ENCODE measurements at regions not wholly inside any gene's neighbourhood (a gene's known extent, or its start where the extent isn't known, plus 50 kb on each side); places are given as distances from the start of the nearest gene placed in this dataset.
A peak's percentile ranks its signal among the peaks of the same experiment; 100 is the strongest.
"Not testable (repeated sequence)": the region's sequence is repeated elsewhere in the genome, so short reads cannot be mapped to it uniquely, and the experiment has no call there.

DNA sequence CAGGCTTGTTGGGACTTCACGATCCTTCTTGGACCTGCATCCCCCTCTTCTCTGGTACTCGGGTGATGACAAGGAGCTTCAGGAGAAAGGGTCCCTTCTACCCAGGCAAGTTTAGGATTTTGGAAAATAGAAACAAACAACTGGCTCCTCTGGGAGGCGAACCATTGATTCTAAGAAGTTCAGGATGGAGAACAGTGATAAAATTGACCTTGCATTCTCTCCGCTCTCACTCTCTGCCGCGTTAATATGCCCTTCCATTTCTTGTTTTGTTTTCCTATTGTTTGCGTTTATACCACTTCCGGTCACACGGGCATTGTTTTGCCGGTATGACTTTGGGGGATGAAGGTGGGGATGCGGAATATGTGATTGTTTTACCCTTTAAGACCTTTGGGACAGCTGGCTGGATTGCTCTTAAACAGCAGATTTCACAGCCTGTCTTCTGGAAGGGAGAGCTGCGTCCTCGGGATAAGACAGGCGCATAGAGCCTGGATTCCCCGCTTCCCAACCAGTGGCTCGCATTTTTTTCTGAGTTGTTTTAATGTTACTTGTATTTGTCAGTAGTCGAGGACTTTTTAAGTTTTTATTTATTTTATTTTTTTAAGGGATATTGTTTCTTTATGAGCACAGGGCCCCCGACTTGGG lies 144.3 kb upstream of the ZNF184 start:
- DNase-seq, result no peak

DNA sequence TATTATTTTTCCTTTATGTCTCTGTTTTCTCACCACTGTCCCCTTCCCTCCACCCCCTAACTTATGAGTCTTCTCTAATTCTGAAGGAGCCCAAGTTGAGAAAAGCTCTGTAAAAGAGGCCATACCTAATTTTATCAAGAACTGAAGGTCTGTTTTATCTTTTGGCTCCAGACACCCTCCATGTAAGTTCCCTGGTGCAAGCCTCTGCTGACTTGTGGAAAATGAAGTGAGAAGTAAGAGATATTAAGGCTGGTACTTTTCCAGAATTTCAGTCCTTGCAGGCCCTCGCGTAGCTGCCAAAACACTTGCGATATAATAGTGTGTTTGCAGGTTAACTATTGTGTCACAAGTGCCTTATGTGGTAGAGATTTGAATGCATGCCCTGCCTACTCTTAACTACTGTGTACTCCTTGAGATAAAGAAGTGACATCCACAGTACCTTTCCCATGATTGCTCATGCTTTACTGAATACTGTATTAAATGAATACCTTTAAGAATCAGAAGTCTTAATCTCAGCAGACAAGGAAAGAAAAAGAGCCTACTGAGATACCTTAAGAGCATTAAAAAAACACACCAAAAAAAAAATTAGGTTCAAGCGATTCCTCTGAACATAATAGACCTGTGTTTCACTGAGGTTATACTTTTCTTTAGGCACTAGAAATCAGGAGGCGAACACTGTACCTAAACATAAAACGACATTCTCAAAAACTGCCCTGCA lies 143.6 kb upstream of the ZNF184 start:
- no peak for DNase-seq

DNA sequence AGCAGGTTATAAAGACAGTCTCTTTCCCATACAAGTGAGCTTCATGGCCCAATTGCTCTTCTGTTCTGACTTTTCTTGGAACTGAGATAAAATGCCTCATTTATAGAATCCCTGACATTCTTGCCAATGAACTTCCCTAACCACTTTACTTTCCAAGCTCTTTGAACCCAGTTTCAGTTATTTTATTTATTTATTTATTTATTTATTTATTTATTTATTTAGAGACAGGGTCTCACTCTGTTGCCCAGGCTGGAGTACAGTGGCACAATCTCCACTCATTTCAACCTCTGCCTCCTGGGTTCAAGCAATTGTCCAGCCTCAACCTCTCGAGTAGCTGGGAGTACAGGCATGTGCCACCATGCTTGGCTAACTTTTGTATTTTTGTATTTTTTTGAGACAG lies 138.5 kb upstream of the ZNF184 start:
- no peak for DNase-seq

DNA sequence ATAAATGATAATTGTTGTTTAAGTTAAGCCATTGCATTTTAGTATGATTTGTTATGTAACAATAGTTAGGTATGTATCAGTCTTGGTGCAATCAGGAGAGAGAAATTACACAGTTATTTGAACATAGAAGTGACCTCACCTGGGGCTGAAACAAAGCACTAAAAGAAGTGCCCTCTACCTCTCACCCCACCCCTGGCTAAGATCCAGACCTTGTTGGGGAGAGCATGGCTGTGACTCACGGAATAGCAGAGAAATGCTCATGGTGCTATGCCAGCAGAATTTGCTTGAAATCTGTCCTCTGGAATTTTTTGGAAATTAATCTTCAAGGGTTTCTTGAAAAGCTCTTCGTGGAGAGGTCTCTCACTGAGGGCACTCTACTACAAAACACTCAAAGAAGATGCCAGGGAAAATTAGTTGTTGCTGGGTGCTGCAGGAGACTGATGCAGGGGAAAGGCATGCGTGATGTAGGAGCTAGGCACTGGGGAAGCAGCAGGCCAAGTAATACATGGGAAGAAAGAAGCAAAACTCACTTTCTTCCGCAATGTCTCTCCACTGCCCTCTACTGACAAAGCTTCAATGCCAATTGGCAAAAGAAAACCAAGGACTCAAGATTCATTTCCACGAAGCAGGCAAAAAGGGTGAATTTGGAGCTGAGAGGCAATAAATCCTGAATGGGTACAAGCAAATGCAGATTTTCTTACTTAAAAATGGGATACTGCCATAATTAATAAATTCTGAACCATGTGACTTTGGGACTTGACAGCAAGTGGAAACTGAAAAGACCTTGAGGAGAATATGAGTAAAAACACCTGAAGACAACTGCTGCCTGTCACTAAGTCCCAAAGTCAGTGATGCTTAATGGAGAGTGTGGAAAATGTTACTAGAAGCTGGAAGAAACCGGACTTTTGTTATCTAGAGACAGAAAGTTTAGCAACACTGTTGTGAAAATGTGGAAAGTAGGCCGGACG lies 136.3 kb upstream of the ZNF184 start:
- DNase-seq, result peak; percentile 30

DNA sequence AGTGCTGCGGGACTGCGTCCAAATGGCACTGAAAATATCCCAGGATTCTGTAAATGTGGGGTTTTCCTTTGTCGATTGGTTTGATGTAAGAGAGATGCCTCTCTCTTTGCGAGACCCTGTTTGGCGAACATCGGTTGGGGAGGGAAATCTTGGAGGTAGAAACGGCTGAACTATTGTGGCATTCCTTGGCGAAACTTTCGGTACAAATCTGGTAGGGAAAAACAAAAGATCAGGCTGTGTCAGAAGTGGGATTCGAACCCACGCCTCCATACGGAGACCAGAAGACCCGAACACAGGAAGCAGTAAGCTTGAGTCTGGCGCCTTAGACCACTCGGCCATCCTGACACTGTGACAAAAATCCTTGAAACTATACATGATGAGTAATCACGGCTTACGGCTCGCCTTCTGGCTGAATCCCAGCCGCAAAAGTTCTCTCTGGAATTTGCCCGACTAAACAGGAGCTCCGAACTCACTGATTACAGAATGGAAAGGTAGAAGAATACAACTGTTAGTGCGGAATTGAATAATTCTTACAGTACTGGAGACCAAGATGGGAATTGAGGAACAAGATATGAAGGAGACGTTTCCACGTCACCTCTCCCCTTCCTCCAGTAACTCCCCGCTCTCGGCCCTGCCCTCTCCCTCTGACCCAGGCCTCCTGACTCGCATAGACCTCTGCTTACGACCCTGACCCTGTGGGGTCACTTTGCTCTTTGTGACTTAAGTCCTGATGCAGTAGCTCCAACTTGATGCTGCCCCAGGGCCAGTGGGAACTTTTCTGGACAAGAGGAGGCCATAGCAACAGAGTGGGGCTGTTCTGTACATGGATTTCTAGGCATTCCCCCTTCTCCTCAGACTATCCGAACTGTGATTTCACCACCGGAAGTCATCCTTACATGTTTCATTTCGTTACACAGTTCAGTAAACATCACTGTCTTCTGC lies 132.8 kb upstream of the ZNF184 start:
- no peak for DNase-seq

DNA sequence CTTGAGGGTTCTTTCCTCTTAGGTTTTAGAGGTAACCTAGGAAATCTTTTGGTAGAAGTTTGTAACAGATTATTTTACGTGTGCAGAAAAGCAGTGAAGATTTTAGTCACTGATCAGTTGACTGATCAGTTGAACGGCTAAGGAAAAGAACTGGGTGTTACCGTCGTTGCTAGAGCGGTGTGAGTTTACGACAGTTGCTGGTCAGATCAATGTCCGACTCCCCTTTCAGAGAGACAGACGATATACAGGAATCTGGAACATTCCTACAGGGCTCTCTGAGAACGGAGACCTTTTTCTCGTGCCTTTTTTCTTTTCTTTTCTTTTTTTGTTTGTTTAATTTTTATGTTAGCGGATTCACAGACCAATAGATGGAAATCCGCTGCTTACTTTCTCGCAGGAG lies 132.1 kb upstream of the ZNF184 start:
- DNase-seq, result no peak

DNA sequence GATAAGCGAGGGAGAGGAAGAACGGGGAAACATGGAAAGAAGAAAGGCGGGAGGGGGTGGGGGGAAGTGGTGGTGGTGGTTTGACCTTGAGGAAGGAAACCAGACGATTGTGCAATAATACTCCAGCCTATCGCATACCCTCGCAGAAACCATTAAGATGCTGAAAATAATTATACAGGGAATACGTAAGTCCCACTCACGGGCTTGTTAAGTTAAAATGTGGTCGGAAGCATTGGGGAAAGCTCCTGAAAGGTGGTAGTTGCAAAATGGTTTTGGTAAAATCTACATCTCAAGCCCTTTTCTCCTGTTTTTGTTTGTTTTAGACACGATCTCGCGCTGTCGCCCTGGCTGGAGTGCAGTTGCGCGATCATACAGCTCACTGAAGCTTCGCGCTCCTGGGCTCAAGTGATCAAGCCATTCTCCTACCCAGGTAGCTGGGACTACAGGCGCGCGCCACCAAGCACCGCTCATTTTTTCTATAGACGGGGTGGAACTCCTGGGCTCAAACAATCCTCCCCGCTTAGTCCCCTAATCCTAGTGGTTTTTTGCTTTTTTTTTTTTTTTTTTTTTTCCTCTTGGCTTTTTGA lies 128.9 kb upstream of the ZNF184 start:
- no peak for DNase-seq

DNA sequence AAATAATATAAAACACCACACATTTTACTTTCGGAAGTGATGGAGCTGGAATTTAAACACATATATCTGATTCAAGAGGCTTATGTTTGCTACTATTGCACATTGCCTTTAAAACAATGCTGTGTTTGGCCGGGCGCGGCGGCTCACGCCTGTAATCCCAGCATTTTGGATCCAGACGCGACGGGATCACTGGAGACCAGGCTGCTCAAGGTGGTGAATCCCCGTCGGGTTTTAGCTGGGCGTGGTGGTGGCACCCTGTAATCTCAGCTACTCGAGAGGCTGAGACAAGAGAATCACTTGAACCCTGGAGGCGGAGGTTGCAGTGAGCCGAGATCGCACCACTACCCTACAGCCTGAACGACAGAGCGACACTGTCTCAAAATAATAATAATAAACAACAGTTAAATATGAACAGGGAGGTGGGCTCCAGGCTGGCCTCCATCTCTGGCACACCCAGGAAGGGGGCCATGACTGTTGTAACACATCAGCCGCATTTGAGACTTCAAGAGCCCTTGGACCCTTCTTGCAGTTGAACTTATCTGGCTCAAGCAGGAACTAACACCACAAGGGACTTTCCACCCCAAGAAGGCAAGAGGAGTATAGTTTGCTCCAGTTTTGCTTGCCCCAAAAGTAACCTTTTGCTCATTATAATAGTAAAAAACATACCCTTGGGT lies 127.1 kb upstream of the ZNF184 start:
- no peak for DNase-seq

DNA sequence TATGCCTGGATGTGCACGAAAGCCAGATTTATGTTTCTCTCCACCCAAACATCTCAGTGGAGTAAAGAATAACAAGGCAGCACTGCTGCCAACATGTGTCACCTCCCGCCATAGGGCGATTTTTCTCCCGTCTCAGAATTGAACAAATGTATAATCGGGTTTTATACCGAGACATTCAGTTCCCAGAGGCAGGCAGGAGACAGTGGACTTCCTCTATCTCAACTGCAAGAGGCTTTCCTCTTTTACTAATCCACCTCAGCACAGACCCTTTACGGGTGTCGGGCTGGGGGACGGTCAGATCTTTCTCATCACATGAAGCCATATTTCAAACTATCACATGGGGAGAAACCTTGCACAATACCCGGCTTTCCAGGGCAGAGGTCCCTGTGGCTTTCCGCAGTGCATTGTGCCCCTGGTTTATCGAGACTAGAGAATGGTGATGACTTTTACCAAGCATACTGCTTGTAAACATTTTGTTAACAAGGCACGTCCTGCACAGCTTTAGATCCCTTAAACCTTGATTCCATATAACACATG lies 124.2 kb upstream of the ZNF184 start:
- DNase-seq, result not testable (repeated sequence)

DNA sequence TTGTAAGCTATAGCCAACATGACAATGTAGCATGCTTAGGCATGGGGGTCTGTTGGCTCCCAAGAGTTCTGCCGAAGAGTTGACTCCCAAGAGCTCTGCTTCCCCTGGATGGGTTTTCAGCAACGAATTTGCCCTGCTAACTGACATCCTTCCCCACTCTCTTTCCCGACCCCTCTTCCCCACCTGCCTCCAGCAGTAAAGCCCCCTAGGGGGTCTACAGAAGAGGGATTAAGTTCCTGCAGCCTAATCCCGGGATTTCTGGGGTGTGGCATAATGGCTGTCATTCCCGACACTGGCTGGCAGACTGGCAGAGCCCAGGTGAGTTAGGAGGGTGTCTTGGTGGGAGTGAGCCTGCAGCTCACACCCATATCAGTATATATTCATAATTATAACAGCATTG lies 121.0 kb upstream of the ZNF184 start:
- DNase-seq, result no peak

DNA sequence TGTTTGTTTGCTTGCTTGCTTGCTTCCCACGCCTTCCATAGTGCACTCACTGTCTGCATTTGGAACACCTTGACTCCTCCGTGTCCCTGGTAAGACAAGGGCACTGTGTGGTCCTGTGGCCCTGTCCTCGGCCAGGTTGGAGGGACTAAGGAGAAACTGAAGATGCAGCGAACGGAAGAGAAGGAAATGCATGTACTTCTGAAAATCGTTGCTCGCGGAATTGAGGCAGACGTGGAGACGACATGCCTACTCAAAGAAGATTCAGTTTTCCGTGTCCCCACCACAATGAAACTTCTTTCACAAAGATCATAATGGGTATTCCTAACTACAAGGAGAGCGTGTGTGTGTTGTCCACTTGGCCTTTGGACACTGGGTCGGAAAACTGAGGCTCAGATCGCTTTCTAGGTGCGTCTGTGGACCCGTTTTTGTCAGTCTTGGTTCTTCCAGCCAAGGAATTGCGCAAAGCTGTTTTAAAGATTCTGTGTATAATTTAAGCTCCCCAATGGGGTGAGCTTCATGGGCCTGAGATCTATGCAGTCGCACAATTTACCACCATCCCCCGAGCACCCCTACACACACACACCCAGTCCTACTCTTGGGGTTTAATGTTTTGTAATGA lies 120.4 kb upstream of the ZNF184 start:
- no peak for DNase-seq

DNA sequence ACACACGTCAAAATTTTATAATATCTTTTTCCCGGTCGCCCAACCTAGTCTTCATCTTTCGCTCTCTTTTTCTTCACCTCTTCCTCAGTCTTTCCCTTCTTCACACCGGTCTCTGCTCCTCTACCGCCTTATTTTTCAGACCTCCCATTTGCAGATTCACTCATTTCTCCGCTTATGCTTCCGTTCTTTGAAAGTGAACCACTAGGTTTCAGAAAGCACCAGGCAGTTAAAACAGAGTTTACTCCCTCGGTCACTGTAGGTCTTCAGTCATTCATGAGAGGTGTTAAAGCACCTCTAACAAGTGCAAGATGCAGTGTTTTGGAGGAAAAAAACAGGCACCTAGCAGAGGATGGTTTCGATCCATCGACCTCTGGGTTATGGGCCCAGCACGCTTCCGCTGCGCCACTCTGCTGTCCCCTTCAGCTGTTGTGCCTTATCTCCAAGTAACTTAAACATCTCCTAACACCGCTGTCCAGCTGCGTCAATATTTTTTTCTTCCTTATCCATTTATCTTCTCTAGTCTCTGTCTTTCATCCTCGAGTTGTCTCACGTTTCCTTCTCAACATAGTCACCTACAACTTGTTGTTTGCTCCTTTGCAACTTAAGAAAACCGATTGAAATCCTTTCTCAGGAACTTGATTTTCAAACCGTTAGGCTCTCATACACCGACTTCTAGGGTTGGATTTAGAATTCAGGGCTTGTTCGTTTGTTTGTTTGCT lies 119.7 kb upstream of the ZNF184 start:
- DNase-seq, result peak; percentile 42

DNA sequence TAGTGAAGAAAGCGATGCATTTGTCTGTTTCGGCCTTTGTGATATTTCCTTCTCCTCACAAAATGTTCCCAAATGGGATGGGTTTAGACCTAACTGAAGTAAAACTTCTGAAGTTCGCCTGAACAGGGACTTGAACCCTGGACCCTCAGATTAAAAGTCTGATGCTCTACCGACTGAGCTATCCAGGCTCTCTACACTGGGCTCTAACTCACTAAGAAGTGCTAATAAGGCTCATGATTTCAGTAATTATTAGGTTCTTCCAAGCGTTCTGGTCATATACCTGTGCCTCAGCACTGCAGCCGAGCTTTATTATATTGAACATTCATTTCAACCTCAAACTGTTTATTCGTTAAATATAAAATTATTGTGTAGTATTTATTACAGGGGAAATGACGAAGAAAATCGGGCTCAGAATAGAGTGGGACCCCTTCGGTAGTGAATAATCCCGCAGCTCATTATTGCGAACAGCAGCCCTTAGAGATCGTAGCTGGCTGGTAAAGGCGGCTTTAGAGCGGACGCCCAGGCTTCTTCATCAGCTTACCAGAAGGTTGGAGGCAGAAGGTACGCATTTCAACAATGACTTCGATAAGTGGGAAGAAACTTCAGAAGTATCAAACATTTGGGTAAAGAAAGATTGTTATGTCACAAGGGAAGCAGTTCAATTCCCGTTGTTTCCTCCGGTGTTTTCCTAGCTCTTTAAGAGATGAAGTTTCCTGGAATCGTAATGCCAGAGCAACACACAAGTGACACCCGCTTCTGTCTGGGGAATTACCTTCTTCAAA lies 119.0 kb upstream of the ZNF184 start:
- no peak for DNase-seq

DNA sequence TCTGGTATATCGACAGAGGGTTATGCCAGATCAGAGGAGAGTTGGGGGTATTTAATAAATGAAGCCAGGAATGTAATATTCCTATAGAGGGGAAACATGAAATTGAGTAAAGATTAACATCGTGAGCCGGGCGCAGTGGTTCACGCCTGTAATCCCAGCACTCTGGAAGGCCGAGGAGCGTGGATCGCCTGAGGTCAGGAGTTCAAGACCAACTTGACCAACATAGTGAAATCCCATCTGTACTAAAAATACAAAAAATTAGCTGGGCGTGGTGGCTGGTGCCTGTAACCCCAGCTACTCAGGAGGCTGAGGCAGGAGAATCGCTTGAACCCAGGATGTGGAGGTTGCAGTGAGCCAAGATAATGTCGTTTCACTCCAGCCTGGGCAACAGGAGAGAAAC lies 112.4 kb upstream of the ZNF184 start:
- not testable (repeated sequence) for DNase-seq

DNA sequence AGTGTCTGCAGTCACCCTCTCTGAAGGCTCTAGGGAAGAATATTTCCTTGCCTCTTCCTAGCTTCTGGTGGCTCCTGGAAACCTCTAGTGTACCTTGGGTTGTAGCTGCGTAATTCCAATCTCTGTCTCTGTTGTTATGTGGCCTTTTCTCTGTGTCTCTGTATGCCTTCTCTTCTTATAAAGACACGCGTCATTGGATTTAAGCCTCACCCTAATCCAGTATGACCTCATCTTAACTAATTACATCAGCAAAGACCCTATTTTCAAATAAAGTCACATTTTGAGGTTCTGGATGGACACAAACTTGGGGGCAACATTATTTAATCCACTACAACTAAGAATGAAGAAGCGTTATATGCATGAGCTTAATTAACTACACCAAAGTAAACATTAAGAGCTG lies 111.4 kb upstream of the ZNF184 start:
- no peak for DNase-seq

DNA sequence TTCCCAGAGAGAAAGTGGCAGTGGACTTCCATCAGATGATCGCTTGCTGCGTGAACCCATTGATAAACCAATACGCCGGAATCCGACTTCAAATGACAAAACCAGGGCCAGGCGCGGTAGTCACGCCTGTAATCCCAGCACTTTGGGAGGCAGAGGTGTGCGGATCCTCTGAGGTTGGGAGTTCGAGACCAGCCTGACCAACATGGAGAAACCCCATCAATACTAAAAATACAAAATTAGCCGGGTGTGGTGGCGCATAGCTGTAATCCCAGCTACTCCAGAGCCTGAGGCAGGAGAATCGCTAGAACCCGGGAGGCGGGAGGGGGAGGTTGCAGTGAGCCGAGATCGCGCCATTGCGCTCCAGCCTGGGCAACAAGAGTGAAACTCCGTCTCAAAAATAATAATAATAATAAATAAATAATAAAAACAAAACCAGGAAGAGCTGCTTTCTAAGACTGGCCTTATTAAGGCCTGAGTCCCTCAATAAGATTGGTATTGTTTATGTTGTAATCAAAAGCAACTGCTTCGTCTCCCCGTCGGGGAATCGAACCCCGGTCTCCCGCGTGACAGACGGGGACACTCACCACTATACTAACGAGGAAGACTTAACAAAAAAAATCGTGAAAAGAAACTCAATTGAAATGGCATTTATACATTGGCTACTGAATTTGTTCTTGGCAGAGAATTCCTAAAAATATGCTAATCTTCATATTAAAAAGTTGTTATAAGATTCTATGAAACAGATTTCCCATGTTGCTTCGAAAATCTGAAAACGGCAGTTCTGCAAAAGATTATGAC lies 110.2 kb upstream of the ZNF184 start:
- DNase-seq, result no peak

DNA sequence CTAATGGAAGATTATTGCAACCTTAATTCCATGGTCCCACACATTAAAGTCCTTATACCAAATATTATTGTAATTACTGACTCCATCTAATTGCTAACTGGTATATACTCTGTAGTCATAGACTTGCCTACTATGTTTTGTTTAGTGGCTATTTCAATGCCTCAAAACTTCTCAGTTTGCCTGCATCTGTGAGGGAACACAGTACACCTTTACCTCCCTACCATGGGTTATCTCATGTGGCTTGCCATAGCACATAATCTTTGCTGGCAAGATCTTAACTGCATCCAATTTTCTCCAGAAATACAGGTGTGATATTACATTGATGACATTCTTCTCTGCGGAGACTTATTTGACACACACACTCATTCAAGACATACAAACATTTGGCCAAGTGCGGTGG lies 107.1 kb upstream of the ZNF184 start:
- DNase-seq, result no peak

DNA sequence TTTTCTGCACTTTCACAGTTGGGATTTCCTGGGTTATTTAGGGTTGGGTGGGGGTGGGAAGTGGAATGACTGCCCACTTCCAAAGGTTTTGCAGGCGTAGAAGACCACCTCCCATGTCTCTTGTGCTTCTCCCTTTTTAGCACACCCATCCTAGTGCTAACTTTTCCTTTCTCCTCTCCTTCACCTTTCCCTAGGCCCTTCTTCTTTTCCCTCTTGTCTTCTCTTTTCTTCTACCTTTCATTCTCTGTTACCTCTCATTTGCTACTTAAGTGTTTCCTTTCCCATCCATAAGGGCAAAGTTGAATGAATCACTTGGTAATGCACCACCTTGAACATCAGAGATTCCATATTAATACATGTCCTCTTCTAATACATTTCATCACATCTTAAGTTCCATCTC lies 105.0 kb upstream of the ZNF184 start:
- no peak for DNase-seq
